GM19467 (cell line): ENCODE measurements at regions not wholly inside any gene's neighbourhood (a gene's known extent, or its start where the extent isn't known, plus 50 kb on each side); places are given as distances from the start of the nearest gene placed in this dataset.

Source experiments
- ATAC-seq: cut with Tn5 transposase; IDR thresholded peaks from one replicate; pipeline ENCODE4 v1.9.1; 2021; ENCODE audit warnings: mild to moderate bottlenecking, moderate library complexity; ENCODE audit not compliant: unreplicated experiment

DNA sequence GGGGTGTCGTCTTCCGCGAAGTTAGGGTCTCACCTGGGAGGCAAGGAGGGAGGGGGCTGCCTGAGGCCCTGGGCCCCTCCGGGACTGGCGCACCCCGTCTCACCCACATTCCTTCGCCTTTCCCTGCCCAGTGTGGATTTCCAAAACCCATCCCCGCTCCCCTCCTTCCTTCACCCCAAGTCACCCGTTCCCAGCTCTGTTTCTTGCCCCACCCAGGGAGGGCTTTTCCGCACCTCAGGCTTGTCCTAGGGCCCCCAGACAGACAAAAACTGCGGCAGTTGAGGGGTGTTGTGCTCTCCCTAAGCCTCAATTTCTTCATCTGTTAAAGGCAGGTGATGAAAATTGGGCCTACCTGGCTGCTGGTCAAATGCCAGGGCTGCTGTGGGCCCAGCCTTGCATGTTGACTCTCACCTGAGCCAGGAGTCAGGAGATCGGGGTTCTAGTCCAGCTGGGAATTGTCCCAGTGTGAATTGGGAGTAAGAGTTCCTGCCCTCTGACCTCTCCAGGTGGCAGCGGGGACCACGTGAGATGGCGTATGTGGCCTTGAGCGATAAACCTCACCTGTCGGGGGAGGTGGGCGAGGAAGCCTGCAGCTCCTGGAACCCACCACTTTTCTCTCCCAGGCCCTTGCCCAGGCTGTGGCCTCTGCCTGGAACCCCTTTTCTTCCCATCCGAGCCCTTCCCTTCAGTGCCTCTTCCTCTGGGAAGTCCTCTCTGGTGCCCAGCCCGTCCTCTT is 143.4 kb upstream of the IER5L start:
- no peak for ATAC-seq

DNA sequence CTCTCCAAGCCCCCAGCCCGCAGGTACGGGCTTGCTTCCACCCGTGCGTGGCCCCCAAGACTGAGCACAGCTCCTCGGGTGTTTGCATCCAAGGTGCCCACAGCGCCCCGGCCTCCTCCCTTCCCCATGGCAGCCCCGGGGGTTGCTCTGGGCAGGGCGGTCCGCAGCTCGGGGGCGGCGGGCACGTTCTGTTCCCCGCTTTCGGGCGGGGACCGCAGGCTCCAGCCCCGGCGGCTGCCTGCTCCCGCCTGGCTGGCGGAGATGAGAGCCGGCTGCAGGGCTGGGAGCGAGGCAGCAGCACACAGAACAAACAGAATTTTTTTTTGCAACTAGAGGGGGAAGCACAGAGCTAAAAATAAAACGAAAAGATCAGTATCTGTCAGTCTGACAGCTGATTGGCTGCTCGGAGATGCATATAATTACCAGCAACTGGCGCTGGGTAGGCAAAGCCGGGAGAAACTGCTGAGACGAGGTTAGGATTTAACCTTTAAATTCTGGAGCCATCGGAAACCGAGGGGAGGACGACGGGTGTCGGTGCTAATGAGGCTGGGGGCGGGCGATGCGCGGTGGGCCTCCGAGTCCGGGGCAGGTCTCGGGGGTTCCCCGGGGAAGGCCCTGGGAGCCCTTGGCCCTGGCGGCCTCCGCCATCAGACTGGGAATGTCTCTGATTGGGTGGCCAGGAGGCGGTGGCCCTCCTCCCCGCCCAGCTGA is 142.7 kb upstream of the IER5L start:
- ATAC-seq = no peak

DNA sequence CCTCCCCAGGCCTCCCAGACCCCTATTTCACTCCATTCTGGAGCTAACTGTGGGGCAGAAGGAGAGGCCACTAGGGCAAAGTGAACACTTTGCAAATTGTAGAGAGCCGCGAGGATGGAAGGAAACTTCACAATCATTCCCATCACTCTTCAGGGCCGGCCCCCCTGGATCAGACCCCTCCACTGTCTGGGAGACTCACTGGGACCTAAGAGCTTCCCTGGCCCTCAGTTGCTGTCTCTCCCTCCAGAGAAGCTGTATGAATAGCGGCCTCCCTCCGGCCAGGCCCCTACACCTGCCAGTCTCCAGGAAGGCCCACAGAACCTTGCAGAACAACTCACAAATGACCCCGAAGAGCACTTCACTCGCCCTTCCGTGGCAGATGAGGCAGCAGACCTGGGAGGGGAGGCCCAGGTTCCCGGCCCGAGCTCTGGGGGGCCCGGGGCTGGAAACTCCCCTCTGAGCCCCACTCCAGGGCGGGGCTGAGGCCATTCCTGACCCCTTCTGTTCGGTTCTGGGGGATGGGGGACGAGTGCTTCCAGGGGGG is 141.9 kb upstream of the IER5L start:
- no peak for ATAC-seq

DNA sequence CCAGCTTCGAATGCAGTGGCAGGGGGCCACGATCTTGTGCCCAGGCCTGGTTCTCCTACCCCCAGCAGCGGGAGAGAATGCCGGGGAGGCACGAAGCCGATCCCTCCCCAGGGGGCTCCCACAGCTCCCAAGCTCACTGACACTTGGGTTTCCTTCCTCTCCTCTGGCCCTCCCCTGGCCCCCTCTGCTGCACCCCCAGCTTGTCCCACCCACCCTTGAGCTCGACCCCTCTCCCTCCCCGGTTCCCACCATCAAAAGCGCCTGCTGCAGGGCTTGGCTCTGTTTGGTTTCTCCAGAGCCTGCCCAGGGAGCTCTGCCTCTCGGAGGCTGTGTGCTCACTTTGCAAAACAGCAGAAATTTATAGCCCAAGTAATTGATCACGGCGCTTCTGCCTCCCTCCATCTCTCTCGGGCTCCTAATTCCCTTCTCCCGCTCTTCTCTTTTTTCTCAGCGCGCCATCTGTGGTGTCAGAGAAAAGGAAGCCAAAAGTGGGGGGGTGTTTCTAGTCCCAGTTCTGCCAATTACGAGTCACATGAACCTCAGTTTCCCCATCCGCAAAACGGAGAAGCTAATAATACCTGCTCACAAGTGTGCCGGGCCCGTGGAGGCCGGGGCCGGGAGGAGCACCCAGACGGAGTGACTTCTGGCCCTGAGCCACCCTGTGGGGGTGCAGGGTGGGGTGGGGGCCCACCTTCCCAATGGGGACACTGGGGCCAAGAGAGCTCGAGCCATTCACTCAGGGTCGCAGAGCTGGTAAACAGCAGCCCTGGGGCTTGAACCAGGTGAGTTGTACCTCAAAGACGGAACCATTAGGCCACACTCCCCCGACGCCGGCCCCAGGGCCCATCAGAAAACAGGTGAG is 141.2 kb upstream of the IER5L start:
- no peak for ATAC-seq

DNA sequence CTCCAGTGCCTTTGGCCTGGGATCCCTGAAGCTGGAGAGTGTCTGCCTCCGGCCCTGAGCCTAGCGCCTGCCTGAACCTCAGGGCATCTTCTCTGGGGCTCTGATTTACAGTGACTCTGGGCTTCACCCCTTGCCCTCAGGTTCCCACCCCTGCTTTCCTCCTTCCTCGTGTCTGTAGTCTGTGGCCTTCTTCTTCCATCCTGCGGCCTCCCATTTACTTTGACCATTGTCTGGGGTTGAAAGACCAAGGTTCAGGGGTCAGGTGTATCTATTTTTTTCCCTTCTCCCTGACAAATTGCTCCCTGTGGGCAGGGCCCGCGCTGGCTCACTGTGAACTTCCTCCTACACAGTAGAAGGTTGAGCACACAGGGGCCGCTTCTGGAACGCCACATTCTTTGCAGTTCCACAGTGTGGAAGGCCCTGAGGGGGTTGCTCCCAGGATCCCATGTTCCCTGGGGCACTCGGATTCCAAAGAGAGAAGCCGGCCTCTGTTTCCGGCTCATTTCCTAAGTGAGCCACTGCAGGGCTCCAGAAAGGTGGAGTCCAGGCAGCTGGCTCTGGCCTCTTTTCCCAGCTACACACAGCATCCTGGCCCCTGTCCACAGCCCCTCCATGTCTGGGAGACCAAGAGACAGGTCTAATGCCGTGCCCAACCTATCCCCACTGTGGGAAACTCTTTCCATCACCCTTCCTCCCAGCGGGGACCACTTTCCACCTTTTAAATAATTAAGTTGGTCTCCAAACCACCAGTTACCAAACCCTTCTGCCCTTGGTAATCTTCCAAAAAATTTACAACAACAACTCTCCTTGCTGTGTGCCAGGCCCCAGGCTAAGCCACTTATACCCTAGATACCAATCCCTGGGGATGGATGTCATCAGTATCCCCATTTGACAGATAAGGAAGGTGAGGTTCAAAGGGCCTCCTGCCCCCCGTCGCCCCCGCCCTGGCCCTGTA is 140.3 kb upstream of the IER5L start:
- no peak for ATAC-seq

DNA sequence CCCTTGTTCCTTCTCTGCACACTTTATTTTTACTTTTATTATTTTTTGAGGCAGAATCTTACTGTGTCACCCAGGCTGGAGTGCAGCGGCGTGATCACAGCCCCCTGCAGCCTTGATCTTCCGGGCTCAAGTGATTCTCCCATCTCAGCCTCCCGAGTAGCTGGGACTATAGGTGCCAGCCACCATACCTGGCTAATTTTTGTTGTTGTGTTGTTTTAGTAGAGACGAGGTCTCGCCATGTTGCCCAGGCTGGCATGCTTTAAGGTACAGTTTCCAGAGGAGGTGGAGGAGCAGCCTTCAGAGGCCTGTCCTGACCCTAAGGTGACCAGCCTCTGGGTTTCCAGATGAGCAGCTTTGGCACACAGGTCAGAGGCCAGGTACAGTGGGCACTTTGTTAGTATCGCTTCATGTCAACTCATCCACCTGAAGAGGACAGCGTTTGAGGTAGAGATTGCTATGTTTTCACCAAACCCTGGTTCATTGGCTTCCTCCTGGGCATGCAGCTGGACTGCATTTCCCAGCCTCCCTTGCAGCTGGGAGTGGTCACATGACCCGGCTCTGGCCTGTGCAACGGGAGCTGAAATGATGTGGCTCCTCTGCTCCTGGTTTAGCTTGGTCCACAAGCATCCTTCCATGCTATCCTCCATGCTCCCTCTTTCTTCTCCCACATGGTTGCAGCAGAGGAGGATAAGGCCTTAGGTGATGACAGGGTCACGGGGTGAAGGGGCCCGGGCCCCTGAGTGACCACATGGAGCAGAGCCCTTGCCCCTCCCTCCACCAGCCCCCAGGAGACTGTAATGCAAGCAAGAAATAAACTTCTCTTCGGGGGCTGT is 139.3 kb upstream of the IER5L start:
- ATAC-seq = no peak

DNA sequence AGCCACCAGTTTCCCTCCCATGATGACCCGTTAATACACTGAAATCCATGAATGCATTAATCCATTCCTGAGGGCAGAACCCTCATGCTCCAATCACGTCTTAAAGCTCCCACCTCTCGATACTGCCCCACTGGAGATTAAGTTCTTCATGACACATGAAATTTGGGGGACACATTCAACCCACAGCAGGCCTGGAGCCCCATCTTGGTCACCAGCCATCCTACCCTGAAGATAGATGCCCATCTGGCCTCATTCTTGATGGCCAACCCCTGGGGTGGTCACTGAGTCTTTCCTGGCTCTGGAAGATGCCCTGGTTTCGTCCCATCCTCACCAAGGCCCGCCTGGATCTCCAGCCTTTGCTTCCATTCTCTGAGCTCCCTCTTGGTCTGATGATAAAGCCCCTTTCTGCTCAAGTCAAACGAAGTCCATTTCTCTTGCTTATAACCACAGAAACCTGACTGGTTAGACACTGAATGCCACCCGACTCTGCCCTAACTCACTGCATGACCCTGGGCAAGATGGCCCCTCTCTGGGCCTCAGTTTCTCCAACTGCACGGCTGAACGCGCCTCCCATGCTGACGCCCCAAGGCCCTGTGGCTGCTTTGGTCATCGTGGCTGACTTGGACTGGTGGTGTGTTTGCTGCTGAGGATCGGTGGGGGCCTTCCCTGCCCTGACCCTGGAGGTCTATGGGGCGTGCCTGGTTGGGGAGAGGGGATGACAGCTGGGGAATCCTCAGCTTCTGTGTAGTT is 138.4 kb upstream of the IER5L start:
- ATAC-seq = no peak

DNA sequence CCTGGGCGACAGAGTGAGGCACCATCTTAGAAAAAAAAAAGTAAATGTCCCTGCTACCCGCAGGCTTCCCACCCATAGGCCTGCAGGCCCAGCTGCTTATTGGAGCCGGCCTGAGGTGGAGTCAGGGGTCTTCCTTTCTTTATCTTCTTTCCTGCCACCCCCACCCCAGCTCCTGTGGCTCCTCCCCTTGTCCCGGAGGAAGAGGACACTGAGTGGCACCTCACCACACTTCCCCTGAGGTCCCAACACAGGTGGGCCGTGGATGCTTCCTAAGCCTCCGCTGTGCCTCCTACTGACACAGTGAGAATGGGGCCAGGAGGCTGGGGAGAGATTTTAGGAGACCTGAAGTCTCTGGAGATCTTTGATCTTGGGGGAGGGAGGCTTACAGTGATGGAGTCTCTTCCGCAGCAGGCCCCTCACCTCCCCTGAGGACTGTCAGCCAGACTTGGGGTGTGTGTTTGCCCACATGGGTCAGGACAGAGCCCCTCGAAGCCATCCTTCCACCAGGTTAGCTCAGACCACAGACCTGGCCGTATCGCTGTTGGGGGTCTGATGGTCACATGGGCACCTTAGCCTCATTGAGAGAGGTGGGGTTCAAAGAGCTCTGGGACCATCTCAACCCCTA is 135.4 kb upstream of the IER5L start:
- ATAC-seq = no peak

DNA sequence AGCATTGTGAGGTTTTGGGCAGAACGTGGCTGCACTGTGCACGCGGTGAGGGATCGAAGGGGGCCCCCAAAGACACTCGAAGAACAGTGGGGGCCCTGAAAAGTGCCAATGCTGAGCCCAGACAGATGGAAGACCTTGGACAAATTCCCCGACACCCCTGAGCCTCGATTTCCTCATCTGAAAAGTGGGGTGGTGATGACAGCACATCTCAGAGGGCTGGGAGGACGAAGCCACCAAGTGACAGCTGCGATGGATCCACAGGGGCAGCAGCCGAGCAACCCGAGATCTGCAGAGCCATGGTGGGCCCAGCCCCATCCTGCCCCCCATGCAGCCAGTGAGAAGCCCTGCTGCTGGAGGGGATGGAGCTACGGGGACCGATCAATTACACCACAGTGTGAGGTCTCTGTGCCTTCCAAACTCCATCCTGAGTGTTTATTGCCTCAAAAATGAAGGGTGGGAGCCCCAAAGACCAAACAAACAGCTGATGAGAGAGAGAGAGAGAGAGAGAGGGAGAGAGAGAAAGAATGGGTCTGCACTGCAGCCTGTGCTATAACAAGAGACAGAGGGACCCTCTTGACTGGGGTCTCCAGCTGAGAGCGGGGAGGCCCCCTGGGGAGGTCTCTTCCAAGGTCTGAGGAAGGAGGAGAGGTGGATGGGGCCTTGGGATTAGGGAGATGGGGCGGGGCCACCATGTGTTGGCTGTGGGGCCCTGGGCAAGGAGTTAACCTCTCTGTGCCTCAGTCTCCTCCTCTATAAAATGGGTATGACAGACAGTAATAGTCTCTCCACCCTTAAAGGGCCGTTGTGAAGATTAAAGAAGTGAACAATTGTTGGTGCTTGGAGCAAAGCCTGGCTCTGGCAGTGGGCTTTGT is 134.4 kb upstream of the IER5L start:
- ATAC-seq = no peak

DNA sequence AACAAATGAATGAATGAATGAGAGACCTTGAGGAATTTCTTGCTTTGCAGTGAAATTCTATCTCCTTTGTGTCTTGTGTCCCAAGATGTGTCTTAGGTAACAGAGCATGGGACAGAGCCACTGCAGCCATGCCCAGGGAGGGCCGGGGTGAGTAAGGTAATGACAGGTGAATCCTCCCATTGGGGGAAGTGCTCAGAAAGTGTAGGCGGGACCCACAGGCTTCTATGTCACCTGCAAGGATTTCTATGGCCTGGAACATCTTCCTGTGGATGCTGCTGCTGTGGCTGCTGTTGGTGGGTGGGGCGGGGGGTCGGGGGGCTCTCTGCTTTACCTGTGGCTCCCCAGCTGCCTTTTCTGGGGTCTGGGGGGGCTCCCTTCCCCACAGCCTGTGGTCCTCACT is 133.6 kb upstream of the IER5L start:
- ATAC-seq = no peak

DNA sequence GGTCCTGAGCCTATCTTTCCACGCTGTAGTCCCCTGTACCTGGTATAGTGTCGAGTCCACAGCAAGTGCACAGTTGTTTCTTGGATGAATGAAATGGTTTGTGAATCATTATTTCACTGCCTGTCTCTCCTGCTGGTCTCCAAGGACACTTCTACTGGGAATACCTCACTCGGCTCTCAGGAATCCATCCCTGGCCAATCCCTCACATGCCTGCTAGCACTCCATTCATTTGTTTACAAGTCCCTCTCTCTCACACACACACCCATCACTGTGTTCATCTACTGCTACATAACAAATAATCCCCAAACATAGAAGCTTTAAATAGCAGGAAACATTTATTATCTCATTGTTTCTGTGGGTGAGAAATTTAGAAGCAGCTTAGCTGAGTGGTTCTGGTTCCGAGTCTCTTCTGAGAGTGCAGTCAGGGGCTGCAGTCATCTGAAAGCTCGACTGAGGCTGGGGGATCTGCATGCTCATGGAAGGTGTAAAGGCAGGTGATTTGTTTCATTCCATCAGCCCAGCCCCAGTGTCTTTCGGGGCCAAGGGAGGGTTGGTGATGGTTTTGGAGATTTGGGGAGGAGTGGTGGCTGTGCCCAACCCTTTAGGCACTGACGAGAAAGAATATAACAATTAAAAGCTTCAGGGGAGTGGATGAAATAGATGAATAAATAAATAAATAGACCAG is 132.7 kb upstream of the IER5L start:
- no peak for ATAC-seq

DNA sequence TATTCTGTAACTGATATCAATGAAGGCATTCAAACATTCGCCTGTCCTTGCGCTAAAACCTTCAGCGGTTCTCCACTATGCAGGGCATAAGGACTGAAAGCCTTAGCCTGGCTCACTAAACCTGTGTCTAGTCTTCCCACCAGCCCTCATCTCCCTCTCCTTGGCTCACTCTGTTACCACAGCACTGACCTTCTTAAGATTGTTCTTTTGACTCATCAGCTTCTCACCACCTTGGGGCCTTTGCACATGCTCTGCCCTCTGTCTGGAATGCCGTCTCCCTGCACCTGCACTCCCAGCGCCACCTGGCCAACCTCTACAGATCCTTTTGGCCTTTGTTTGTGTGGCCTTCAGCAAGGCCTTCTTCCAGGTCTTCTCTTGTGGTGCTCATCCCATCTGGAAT is 131.8 kb upstream of the IER5L start:
- ATAC-seq = no peak

DNA sequence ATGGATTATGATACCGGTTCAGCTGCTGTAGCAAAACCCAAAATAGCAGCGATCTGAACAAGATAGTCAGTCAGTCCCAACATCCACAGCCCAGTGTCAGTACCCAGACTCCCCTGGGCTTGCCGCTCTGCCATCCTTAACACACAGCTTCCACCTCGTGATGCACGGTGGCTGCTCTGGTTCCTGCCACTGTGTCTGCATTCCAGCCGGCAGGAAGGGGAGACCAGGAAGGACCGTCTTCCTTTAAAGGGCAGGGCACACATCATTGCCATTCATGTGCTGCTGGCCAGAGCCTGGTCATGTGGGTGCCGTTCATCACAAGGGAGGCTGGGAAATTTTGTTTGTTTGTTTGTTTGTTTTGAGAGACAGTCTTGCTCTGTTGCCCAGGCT is 131.0 kb upstream of the IER5L start:
- ATAC-seq = no peak

DNA sequence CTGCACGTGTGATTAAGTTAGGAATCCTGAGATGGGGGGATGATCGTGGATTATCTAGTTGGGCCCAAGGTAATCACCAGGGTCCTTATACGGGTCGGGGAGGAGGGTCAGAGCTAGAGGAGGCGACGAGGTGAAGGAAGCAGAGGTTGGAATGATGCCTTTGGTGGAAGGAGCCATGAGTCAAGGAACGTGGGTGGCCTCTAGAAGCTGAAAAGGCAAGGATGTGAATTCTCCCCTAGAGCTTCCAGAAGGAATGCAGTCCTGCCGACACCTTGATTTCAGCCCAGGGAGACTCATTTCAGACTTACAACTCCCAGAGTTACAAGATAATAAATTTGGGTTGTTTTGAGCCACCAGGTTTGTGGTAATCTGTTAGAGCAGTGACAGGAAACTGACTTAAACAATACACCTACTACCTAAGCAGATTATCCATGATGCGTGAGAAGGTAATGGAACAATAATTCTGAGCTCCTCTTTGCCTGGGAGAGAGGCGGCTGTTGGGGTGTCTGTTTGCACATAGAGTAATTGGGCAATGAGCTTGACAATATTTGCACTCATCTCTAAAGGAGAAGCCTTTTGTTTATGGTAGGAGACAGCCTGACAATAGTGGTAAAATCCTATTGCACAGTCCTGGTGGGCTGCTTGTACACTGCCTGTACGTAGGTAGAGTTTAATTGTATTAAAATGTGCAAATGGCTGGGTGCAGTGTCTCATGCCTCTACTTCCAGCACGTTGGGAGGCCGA is 129.3 kb upstream of the IER5L start:
- ATAC-seq = no peak

DNA sequence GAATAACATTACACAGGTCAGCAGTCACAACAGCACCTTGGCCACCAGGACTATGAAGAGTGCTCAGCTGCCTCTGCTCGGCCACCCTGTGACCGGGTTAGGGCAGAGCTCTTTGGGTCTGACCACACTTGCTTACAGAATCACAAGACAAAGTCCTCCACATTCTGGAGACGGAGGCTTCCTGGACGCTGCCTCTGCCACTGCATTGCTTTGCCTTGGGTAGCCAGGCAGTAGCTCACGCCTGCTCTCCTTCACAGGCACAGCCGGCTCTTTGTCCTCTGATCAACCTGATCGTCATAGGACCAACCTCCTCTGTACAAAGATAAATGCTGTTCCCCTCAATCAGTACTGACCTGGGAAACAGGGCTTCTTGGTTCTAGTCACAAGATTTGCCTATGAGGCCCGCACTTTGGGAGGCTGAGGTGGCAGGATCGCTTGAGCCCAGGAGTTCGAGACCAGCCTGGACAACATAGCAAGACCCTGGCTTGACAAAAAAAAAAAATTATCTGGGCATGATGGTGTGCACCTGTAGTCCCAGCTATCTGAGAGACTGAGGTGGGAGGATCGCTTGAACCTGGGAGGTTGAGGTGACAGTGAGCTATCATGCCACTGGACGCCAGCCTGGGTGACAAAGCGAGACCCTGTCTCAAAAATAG is 128.4 kb upstream of the IER5L start:
- no peak for ATAC-seq

DNA sequence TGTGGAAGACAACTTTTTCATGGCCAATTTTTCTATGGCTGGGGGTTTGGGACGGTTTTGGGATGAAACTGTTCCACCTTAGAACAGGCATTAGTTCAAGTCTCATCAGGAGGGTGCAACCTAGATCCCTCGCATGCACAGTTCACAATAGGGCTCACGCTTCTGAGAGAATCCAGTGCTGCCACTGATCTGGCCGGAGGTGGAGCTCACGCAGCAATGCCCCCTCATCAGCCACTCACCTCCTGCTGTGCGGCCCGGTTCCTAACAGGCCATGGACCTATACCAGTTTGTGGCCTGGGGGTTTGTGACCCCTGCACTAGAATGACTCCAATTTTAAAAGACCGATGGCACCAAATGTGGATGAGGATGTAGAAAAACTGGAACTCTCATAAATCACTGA is 127.2 kb upstream of the IER5L start:
- no peak for ATAC-seq
